ENCODE measurements at regions not wholly inside any gene's neighbourhood (a gene's known extent, or its start where the extent isn't known, plus 50 kb on each side); places are given as distances from the start of the nearest gene placed in this dataset.
A peak's percentile ranks its signal among the peaks of the same experiment; 100 is the strongest.

GRCh38 chr6:87798393-87799278, 96.6 kb upstream of the AKIRIN2 start:
- DNase-seq: no peak

- DNase-seq: no peak
These were observed 93.2 kb upstream of the AKIRIN2 start for GRCh38 chr6:87794922-87795885.

GRCh38 chr6:87793315-87793714, 91.3 kb upstream of the AKIRIN2 start:
- DNase-seq: no peak

GRCh38 chr6:87791982-87792381, 89.9 kb upstream of the AKIRIN2 start:
- no peak for DNase-seq

- DNase-seq: no peak
These were observed 89.5 kb upstream of the AKIRIN2 start for GRCh38 chr6:87791485-87791884.

- DNase-seq: no peak
These were observed 89.0 kb upstream of the AKIRIN2 start for GRCh38 chr6:87791029-87791428.

- DNase-seq: no peak
These were observed 87.9 kb upstream of the AKIRIN2 start for GRCh38 chr6:87789900-87790290.

GRCh38 chr6:87789198-87789899, 87.3 kb upstream of the AKIRIN2 start:
- DNase-seq: no peak

- DNase-seq: no peak
These were observed 86.1 kb upstream of the AKIRIN2 start for GRCh38 chr6:87788141-87788540.

- DNase-seq: no peak
These were observed 83.3 kb upstream of the AKIRIN2 start for GRCh38 chr6:87785229-87785862.

GRCh38 chr6:87784690-87785089, 82.7 kb upstream of the AKIRIN2 start:
- DNase-seq: no peak

GRCh38 chr6:87784051-87784450, 82.0 kb upstream of the AKIRIN2 start:
- no peak for DNase-seq

- DNase-seq: no peak
These were observed 77.5 kb upstream of the AKIRIN2 start for GRCh38 chr6:87779542-87779941.

- no peak for DNase-seq
These were observed 70.8 kb upstream of the AKIRIN2 start for GRCh38 chr6:87772597-87773530.

GRCh38 chr6:87767478-87767877, 65.4 kb upstream of the AKIRIN2 start:
- DNase-seq: no peak

- DNase-seq: no peak
These were observed 64.2 kb upstream of the AKIRIN2 start for GRCh38 chr6:87766211-87766610.

GRCh38 chr6:87763901-87764300, 61.9 kb upstream of the AKIRIN2 start:
- DNase-seq: no peak

GRCh38 chr6:87763276-87763675, 61.2 kb upstream of the AKIRIN2 start:
- DNase-seq: no peak

- DNase-seq: no peak
These were observed 60.1 kb upstream of the AKIRIN2 start for GRCh38 chr6:87762116-87762515.

GRCh38 chr6:87757792-87758191, 55.8 kb upstream of the AKIRIN2 start:
- no peak for DNase-seq

GRCh38 chr6:87756858-87757257, 54.8 kb upstream of the AKIRIN2 start:
- peak; percentile 8 to 10 for DNase-seq
